LNCAP (cell line): ENCODE measurements at regions not wholly inside any gene's neighbourhood (a gene's known extent, or its start where the extent isn't known, plus 50 kb on each side); places are given as distances from the start of the nearest gene placed in this dataset.

Experiments
- TF ChIP-seq, protein P1 (sequence below): fragments of 450-650 bp; IDR thresholded peaks from 2 replicates; pipeline ENCODE4 v1.5.1; 2017; ENCODE audit warnings: mild to moderate bottlenecking

DNA sequence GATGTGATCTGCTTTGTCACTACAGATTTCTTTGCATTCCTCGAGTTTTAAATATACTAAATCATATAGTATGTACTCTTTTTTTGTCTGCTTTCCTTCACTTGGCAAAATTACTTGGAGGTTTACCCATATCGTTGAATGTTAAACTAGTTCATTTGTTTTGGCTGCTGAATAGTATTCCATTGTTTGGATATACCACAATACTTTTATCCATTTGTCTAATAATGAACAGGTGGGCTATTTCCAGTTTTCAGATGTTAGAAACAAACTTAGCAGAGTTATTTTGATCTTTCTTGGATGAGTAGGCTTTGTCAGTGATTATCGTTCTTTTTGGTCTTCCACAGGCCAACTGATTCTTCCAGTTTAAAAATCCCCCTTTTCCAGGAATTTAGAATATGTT lies 154.0 kb upstream of the TGFBR2 start:
- TF ChIP-seq, protein P1, sequence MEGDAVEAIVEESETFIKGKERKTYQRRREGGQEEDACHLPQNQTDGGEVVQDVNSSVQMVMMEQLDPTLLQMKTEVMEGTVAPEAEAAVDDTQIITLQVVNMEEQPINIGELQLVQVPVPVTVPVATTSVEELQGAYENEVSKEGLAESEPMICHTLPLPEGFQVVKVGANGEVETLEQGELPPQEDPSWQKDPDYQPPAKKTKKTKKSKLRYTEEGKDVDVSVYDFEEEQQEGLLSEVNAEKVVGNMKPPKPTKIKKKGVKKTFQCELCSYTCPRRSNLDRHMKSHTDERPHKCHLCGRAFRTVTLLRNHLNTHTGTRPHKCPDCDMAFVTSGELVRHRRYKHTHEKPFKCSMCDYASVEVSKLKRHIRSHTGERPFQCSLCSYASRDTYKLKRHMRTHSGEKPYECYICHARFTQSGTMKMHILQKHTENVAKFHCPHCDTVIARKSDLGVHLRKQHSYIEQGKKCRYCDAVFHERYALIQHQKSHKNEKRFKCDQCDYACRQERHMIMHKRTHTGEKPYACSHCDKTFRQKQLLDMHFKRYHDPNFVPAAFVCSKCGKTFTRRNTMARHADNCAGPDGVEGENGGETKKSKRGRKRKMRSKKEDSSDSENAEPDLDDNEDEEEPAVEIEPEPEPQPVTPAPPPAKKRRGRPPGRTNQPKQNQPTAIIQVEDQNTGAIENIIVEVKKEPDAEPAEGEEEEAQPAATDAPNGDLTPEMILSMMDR, result no peak

DNA sequence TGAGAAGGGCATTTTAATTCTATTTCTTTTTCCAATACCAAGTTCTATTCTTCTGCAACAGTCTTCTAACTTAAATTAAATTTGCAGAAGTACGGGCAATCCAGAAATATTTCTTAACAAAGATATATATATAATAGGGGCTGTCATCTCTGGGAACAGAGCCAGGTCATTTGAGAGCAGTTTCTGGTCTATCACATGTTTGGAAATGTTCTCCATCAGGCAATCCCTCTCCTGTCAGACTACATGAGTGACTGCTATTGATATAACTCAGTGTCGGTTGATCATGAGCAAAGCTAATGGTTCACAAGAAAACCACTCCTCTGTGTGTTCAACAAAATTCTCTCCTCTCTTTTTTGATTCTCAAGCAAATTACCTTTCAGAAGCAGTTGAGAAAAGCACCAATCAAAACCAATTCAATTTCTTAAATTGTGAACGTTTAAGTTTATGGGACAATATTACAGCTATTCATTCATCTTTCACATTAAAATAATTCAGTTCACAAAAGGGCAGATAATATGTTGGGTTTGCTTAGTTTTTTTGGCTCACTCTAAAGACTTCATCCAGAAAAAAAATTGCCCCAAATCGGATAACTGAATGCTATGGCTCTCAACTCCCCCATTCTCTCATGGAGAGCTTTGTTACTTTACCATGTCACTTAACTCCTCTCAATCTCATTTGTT lies 152.9 kb upstream of the TGFBR2 start:
- TF ChIP-seq, protein P1, result no peak

DNA sequence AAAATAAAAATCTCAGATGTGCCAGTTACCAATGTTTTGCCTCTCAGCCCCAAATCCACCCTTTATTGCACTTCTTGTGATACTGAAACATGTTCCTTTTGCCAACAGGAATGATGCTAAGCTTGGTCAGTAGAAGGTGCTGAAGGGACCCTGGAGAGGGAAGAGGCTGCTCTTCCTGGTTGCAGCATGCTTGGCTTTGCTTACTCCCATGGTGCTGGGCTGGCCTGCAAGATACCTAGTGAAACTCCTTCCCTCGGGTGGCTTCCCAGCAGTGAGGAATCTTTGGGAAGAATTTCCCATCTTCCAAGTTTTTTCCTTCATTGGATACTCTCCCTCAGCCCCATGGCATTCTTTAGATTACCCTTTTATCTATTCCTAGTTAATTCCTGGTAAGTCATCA lies 151.8 kb upstream of the TGFBR2 start:
- TF ChIP-seq, protein P1, result no peak

DNA sequence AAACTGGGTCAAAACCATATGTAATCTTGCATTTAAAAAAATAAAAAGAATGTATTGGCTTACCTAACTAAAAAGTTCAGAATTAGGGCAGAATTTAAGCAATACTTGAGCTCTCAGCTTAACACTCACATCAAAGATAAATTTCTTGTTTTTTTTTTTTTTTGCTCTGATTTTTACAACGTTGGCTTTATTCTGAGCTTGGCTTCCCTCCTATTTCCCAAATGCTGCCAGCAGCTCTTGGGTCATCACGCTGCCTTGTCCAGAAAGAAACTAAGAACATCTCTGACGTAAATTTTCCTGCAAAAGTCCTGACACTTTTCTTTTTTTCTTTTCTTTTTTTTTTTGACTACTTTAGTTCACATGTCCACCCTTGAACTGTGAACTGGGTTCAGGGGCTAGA lies 150.6 kb upstream of the TGFBR2 start:
- TF ChIP-seq, protein P1, result no peak

DNA sequence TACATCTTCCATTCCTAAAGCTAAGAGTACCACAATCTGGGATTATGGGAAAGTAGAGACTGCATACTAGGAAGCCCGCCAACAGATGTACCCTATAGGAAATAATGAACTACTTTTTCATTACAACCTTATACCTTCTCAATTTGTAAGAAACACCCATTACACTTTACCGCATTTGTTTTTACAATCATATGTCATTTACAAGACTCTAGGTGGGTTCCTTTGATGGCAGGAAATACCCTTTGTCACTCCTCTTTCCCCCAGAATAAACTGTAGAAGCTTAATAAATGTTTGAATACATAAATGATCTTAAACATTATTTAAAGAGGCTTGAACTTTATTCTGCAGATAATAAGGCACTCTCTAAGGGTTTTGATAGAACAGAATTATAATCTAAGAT lies 150.1 kb upstream of the TGFBR2 start:
- TF ChIP-seq, protein P1, result no peak

DNA sequence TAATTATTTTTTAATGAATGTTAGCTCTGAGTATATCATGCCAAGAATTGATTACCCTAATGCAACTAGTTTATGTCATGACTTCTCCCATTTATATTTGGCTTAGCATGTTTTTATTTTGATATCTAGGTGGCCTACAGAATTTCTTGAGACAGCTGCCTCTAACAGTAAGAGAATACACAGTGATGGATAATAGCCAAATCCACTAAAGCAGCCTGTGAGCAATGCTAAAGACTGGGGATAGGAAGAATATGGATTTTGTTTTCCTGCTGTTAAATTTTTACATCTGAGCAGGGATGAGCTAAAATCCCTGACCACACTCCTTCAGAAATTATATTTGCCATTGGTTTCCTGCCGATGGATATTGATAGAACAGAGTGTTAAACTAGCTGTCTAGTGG lies 149.3 kb upstream of the TGFBR2 start:
- TF ChIP-seq, protein P1, result no peak

DNA sequence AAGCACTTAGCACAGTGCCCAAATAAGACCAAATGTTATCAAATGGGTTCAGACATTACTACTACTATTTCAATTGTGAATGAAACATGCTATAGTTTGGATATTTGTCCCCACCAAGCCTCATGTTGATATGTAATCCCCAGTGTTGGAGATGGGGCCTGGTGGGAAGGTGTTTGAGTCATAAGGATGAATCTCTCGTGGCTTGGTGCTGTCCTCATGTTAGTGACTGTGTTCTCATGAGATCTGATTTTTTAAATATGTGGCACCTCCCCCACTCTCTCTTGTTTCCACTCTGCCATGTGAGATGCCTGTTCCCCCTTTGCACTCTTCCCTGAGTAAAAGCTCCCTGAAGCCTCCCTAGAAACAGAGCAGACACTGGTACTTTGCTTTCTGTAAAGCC lies 148.7 kb upstream of the TGFBR2 start:
- TF ChIP-seq, protein P1, result no peak
